BLaER1 treated with 17β-estradiol and CSF1 and Interleukin-3, amounts not matched to agents 10 nM and 100 nM (cell line): ENCODE measurements at regions not wholly inside any gene's neighbourhood (a gene's known extent, or its start where the extent isn't known, plus 50 kb on each side); places are given as distances from the start of the nearest gene placed in this dataset.

Experiments
- H3K27ac ChIP-seq, 11 experiments: shearing (Covaris generic); formaldehyde crosslinking; 2 replicates each; pipeline ENCODE4 v1.8.1; 2022
- H3K27me3 ChIP-seq, 11 experiments: shearing (Covaris generic); formaldehyde crosslinking; 2 replicates each; pipeline ENCODE4 v1.8.1; 2022
- H3K36me3 ChIP-seq, 11 experiments: shearing (Covaris generic); formaldehyde crosslinking; 2 replicates each; pipeline ENCODE4 v1.8.1; 2022
- H3K4me1 ChIP-seq, 10 experiments: shearing (Covaris generic); formaldehyde crosslinking; 2 replicates each; pipeline ENCODE4 v1.8.1; 2022
- H3K4me2 ChIP-seq, 11 experiments: shearing (Covaris generic); formaldehyde crosslinking; 2 replicates each; pipeline ENCODE4 v1.8.1; 2022
- H3K4me3 ChIP-seq, 10 experiments: shearing (Covaris generic); formaldehyde crosslinking; 2 replicates each; pipeline ENCODE4 v1.8.1; 2022
- H3K9ac ChIP-seq, 11 experiments: shearing (Covaris generic); formaldehyde crosslinking; 2 replicates each; pipeline ENCODE4 v1.8.1; 2022
- H3K9me3 ChIP-seq, 11 experiments: shearing (Covaris generic); formaldehyde crosslinking; replicated peaks in 1 of 11; 2 replicates each; pipeline ENCODE4 v1.8.1; 2022
- H4K20me1 ChIP-seq, 11 experiments: shearing (Covaris generic); formaldehyde crosslinking; 2 replicates each; pipeline ENCODE4 v1.8.1; 2022
- Cebpa-rat ChIP-seq, 11 experiments: shearing (Covaris generic); IDR thresholded peaks; 2 replicates each; pipeline ENCODE4 v1.8.1; 2022

DNA sequence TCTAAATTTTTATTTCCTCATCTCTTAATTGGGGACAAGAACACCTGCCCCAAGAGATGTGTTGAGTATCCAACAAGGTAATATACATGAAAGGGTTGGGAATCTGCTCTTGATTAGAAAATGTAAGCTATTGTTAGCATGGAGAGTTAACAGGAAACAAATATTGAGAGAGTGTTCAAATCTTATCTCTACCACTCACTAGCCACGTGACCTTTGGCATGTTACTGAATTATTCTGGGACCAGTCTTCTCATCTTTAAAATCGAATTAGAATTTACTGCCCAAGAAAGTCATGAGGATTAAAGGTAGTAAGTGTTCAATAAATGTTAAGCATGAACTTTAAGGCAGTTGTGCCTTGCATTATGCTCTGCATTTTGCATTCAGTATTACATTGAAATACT is 184.7 kb downstream of the MID1IP1 start:
- H3K4me3 ChIP-seq, result no peak overlapping the region
- TF ChIP-seq Cebpa-rat (IDR thresholded peaks at IDR 0.05), result no peak
- no peaks in the 10 kb centered on the region for H3K9me3 ChIP-seq
- no peaks in the 10 kb centered on the region for H4K20me1 ChIP-seq
- H3K9ac ChIP-seq, result no peak overlapping the region
- no peak overlapping the region for H3K27ac ChIP-seq
- no peaks in the 10 kb centered on the region for H3K27me3 ChIP-seq
- H3K4me2 ChIP-seq, result peak overlapping the region in 2 of 11 experiments; percentile 57 to 59; a peak in 3 of 22 replicates
- H3K4me1 ChIP-seq, result peaks cover 0 to 19% (median 11%) of the 10 kb centered on the region in 10 experiments; a peak in 11 of 20 replicates
- no peaks in the 10 kb centered on the region for H3K36me3 ChIP-seq

DNA sequence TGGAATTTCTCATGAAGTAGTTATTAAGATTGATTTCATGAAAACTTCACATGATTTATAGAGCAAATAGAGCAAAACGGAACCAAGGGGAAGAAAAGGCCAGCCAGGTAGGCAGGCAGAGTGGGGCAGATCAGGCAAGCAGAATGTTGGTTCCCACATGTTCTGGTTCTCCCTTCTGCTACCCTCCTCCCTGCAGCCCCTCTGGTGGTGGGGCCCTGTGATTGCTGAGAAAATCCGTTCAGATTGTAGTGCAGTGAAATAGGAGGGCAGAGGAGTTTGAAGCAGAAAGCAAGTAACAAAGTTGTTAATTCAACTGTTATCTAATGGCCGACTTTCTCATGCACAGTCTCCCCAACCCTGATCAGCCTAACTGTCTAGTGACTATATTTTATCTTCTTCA is 185.3 kb downstream of the MID1IP1 start:
- no peaks in the 10 kb centered on the region for H3K9me3 ChIP-seq
- no peak overlapping the region for H3K4me3 ChIP-seq
- H3K27me3 ChIP-seq, result no peaks in the 10 kb centered on the region
- no peaks in the 10 kb centered on the region for H3K36me3 ChIP-seq
- TF ChIP-seq Cebpa-rat (IDR thresholded peaks at IDR 0.05), result no peak
- no peak overlapping the region for H3K27ac ChIP-seq
- no peaks in the 10 kb centered on the region for H4K20me1 ChIP-seq
- peaks cover 0 to 19% (median 11%) of the 10 kb centered on the region in 10 experiments; a peak in 11 of 20 replicates for H3K4me1 ChIP-seq
- no peak overlapping the region for H3K9ac ChIP-seq
- H3K4me2 ChIP-seq, result peak overlapping the region in 6 of 11 experiments; percentile 10 to 59 (median 46); a peak in 8 of 22 replicates

DNA sequence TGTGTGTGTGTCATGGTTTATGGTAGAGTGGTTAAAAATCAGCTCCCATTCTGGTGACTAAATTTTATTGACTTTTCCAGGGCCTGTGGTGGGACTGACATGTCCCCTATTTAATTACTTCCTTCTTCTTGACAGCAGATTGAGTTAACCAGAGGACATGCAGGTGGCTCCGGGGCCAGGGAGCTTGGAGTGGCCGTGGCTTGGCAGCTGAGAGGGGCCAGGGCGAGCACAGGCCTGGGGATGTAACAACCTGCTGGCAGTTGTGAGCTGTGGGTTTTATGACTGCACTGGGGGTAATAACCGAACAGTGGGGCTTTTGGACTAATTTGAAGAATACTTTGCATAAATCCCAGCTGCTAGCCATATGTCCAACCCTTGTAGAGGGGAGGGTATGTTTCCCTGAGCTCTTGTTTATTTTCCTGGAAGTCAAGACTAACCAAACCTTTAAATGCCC is 186.0 kb downstream of the MID1IP1 start:
- Histone ChIP-seq H3K9ac (no peak overlapping the region), H3K9me3 (no peaks in the 10 kb centered on the region), H3K4me3 (no peak overlapping the region), H3K36me3 (no peaks in the 10 kb centered on the region), H3K4me1 (peaks cover 0 to 19% (median 11%) of the 10 kb centered on the region in 10 experiments; a peak in 11 of 20 replicates), H3K27ac (no peak overlapping the region), H3K4me2 (peak overlapping the region in 7 of 11 experiments; percentile 10 to 59 (median 48); a peak in 11 of 22 replicates), H4K20me1 (no peaks in the 10 kb centered on the region), H3K27me3 (no peaks in the 10 kb centered on the region)
- TF ChIP-seq Cebpa-rat (IDR thresholded peaks at IDR 0.05), result no peak

DNA sequence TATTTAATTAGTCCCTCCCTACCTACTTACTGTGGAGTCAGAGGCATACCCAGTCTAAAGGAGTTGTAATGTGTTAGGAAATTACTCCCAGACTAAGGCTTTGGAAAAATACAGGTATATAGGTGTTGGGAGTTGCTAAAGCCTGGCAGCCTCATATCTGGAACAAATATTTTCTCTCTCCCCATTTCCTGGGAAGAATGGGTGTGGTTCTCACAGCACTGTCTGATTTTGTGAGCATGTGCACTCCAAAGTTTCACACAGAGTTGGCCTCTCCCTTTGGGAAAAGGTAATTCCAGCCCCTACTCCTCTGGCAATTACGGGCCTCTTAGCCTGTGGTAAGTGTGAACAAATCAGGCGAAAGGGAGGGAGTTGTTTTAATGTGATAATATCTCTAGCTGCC is 187.0 kb downstream of the MID1IP1 start:
- TF ChIP-seq Cebpa-rat (IDR thresholded peaks at IDR 0.05), result no peak
- Histone ChIP-seq H3K27ac (no peak overlapping the region), H3K4me2 (no peak overlapping the region), H3K9ac (no peak overlapping the region), H3K4me3 (no peak overlapping the region), H3K36me3 (no peaks in the 10 kb centered on the region), H3K27me3 (no peaks in the 10 kb centered on the region), H3K9me3 (no peaks in the 10 kb centered on the region), H3K4me1 (peaks cover 0 to 19% (median 10%) of the 10 kb centered on the region in 10 experiments; a peak in 11 of 20 replicates), H4K20me1 (no peaks in the 10 kb centered on the region)

DNA sequence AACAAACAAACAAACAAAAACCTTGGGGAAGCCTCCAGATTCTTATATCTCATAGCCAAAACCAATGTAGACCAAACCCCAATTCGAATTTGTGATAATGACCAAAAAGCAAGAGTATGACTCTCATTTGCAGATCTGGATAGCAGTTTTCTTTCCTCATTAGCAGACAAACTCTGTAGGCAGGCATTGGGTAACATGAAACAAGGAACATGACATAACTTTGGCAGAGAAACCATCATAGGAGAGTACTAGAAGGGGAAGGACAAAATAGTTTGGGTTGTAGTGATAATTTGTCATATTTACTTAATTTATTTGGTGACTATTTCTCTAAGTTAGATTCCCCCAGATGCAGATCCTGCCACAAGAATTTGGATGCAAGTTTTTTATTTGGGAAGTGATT is 187.8 kb downstream of the MID1IP1 start:
- no peaks in the 10 kb centered on the region for H3K27me3 ChIP-seq
- no peaks in the 10 kb centered on the region for H4K20me1 ChIP-seq
- TF ChIP-seq Cebpa-rat (IDR thresholded peaks at IDR 0.05), result no peak
- H3K36me3 ChIP-seq, result no peaks in the 10 kb centered on the region
- H3K4me2 ChIP-seq, result no peak overlapping the region
- H3K9ac ChIP-seq, result no peak overlapping the region
- no peaks in the 10 kb centered on the region for H3K9me3 ChIP-seq
- H3K4me1 ChIP-seq, result peaks cover 0 to 19% (median 10%) of the 10 kb centered on the region in 10 experiments; a peak in 10 of 20 replicates
- no peak overlapping the region for H3K27ac ChIP-seq
- no peak overlapping the region for H3K4me3 ChIP-seq

DNA sequence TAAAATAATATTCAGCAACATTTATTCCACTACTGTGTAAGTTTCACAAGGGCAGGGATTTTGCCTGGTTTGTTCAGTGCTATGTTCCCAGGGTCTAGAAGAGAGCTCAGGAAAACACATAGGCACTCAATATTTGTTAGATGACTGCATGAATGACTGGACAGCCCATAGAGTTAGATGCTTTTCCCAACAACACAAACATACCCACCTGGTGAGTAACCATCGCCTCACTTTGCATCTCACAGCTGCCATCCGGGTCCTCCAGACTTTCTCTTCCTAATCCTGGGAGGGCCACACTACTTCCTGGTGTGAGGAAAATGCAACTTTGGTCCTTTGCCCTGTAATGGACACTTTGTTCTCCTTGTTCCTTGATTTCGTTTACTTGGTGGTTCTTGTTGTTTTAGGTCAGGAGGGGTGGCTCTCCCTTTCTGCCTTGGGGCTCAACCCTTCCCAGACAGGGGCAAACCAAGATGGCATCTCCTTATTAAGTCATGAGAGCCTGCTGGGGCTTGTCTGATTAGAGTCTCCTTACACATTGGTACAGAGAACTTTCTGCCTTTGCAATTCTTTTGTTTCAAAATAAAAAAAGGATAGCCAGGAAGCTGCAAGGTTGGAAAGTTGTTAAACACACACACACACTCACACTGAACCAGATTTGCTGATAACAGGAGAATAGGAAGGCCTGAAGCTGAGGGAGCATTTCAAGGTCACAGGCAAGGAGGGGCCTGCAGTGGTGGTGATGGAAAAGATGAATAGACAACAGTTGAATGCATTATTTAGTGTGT is 190.6 kb downstream of the MID1IP1 start:
- Histone ChIP-seq H3K4me1 (peaks cover 0 to 8% (median 6%) of the 10 kb centered on the region in 10 experiments; a peak in 10 of 20 replicates), H3K9me3 (peaks cover 0 to 8% (median 0%) of the 10 kb centered on the region in 11 experiments; a peak in 1 of 22 replicates), H3K27me3 (no peaks in the 10 kb centered on the region), H3K9ac (no peak overlapping the region), H3K27ac (no peak overlapping the region), H3K36me3 (no peaks in the 10 kb centered on the region), H3K4me2 (no peak overlapping the region), H3K4me3 (no peak overlapping the region), H4K20me1 (no peaks in the 10 kb centered on the region)
- no peak for TF ChIP-seq Cebpa-rat (IDR thresholded peaks at IDR 0.05)

DNA sequence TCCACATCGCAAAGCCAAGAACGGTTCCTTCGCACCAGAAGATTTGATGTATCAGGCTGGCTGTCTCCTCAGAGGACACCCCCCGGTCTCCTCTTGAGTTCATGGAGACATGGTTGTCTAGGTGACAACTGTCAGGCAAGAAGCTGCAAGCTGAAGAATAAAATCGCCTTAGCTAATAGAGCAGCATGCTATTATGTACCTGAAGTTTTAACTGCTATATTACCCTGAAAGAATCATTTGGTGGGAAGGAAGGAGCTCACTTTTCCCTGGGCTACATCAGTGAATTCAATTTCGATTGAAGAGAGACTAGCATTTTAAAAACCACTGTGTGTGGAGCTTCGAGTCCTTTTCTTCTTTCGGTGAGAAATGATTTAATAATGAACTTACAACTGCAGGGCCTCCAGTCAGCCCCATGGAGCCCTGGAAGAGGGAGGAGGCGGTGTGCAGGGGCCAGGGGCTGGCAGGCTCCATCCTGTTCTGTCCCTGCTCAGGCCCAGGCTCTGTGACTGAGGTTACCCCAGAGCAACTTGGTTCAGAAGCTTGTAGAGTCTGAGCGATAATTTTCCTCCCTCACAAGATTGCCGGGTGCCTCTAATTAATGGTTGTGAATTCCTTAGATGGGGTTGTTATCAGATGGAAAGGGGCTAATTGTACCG is 191.3 kb downstream of the MID1IP1 start:
- Histone ChIP-seq H3K27me3 (no peaks in the 10 kb centered on the region), H3K9me3 (peaks cover 0 to 8% (median 0%) of the 10 kb centered on the region in 11 experiments; a peak in 1 of 22 replicates), H4K20me1 (no peaks in the 10 kb centered on the region), H3K4me3 (no peak overlapping the region), H3K36me3 (no peaks in the 10 kb centered on the region), H3K4me2 (no peak overlapping the region), H3K9ac (no peak overlapping the region), H3K27ac (no peak overlapping the region), H3K4me1 (peaks cover 0 to under 1% (median 0%) of the 10 kb centered on the region in 10 experiments; a peak in 2 of 20 replicates)
- TF ChIP-seq Cebpa-rat (IDR thresholded peaks at IDR 0.05), result no peak

DNA sequence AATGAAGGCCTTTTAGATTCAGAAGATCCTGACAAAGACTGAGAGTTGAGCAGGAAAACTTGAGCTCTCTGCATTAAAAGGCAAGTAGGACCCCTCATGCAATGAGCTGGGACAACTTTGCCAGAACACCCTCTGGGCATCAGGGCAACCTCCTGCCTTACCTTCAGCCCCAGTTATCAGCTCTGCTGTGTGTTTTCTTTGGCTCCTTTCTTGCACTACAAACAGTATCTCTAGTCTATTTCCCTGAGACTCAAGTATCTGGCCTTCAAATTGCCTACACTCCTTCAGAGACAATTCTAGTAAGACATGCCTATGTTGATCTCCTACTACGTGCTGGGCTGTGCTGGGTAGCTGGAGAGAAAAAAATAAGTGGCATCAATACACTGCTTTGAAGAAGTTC is 192.2 kb downstream of the MID1IP1 start:
- Histone ChIP-seq H3K4me1 (no peaks in the 10 kb centered on the region), H3K36me3 (no peaks in the 10 kb centered on the region), H3K4me3 (no peak overlapping the region), H3K27ac (no peak overlapping the region), H3K9me3 (peaks cover 0 to 8% (median 0%) of the 10 kb centered on the region in 11 experiments; a peak in 1 of 22 replicates), H3K4me2 (no peak overlapping the region), H3K9ac (no peak overlapping the region), H4K20me1 (no peaks in the 10 kb centered on the region), H3K27me3 (no peaks in the 10 kb centered on the region)
- TF ChIP-seq Cebpa-rat (IDR thresholded peaks at IDR 0.05), result no peak

DNA sequence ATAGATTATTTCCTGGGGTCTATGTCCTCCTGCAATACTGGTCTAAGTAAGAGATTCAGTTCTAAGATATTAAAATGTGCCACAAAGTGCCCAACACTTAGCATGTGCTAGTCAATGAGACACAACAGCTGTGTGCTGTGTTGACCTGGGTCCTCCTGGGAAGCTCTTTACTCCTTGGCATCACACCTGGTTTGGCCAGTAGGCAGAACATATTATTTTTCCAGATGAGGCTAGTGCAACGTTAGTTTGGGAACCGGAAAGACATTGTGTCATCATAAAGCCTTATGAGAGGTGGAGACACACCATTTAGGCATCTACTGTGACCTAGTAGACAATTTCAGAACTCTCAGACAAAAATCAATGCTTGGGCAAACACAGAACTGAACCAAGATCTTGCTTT is 197.8 kb downstream of the MID1IP1 start:
- H3K36me3 ChIP-seq, result no peaks in the 10 kb centered on the region
- no peak overlapping the region for H3K4me3 ChIP-seq
- no peak overlapping the region for H3K4me2 ChIP-seq
- no peaks in the 10 kb centered on the region for H3K4me1 ChIP-seq
- no peaks in the 10 kb centered on the region for H3K27me3 ChIP-seq
- H3K9me3 ChIP-seq, result peaks cover 0 to 14% (median 0%) of the 10 kb centered on the region in 11 experiments; a peak in 1 of 22 replicates
- H4K20me1 ChIP-seq, result no peaks in the 10 kb centered on the region
- TF ChIP-seq Cebpa-rat (IDR thresholded peaks at IDR 0.05), result no peak
- no peak overlapping the region for H3K9ac ChIP-seq
- H3K27ac ChIP-seq, result no peak overlapping the region
